Keratinocyte (primary cell): ENCODE measurements at regions not wholly inside any gene's neighbourhood (a gene's known extent, or its start where the extent isn't known, plus 50 kb on each side); places are given as distances from the start of the nearest gene placed in this dataset.

Experiments used
- DNase-seq: peaks from one replicate; pipeline ENCODE4 v3.0.0-alpha.2; 2011; ENCODE audit warnings: low read depth, missing footprints, low spot score
- FAIRE-seq: peaks from 2 replicates; lab custom pipeline; 2011; peaks lifted over from hg19 to GRCh38; lab: Jason Lieb, UNC
- H2AFZ ChIP-seq: 2 replicates; pipeline ENCODE4 v1.6.0; 2012; ENCODE audit warnings: low read length, control low read depth, inconsistent platforms; ENCODE audit not compliant: control insufficient read depth
- H3K27ac ChIP-seq: 2 replicates; pipeline ENCODE4 v1.5.1; 2011; ENCODE audit warnings: low read length; ENCODE audit not compliant: control insufficient read depth, insufficient read depth
- H3K27me3 ChIP-seq: 3 replicates; pipeline ENCODE4 v1.6.0; 2011; ENCODE audit warnings: low read length; ENCODE audit not compliant: control insufficient read depth, insufficient read depth; ENCODE audit errors: extremely low read depth
- H3K36me3 ChIP-seq, 2 experiments: 2 replicates in 1 of 2; 3 replicates in 1 of 2; pipeline ENCODE4 v1.5.1; 2011; ENCODE audit warnings: low read length in 2 of 2, mild to moderate bottlenecking in 1 of 2; ENCODE audit not compliant: control insufficient read depth in 2 of 2, insufficient read depth in 2 of 2; ENCODE audit errors: extremely low read depth in 1 of 2
- H3K4me1 ChIP-seq: 3 replicates; pipeline ENCODE4 v1.5.1; 2011; ENCODE audit warnings: low read length; ENCODE audit not compliant: control insufficient read depth, insufficient read depth; ENCODE audit errors: extremely low read depth
- H3K4me2 ChIP-seq: 3 replicates; pipeline ENCODE4 v1.6.0; 2011; ENCODE audit warnings: low read depth, low read length; ENCODE audit not compliant: control insufficient read depth, insufficient read depth; ENCODE audit errors: extremely low read depth
- H3K4me3 ChIP-seq, 3 experiments: fragments of 200-600 bp in 1 of 3; sonication (generic) in 1 of 3; 2 replicates in 2 of 3; 3 replicates in 1 of 3; pipeline ENCODE4 v1.5.1; 2011 to 2016; ENCODE audit warnings: low read length in 3 of 3, mild to moderate bottlenecking in 3 of 3, control low read depth in 2 of 3, inconsistent platforms in 1 of 3, low read depth in 1 of 3, mixed read lengths in 1 of 3, mixed run types in 1 of 3, moderate library complexity in 1 of 3; ENCODE audit not compliant: control insufficient read depth in 2 of 3, insufficient read depth in 2 of 3; ENCODE audit errors: extremely low read depth in 1 of 3
- H3K79me2 ChIP-seq: 2 replicates; pipeline ENCODE4 v1.6.0; 2012; ENCODE audit warnings: low read length; ENCODE audit not compliant: control insufficient read depth, insufficient read depth
- H3K9ac ChIP-seq: 3 replicates; pipeline ENCODE4 v1.6.0; 2011; ENCODE audit warnings: low read length; ENCODE audit not compliant: control insufficient read depth, insufficient read depth; ENCODE audit errors: extremely low read depth
- H3K9me1 ChIP-seq: 3 replicates; pipeline ENCODE4 v1.6.0; 2011; ENCODE audit warnings: low read length; ENCODE audit not compliant: control insufficient read depth, insufficient read depth; ENCODE audit errors: extremely low read depth
- H3K9me3 ChIP-seq: 2 replicates; pipeline ENCODE4 v1.5.1; 2012; ENCODE audit warnings: low read depth, low read length; ENCODE audit not compliant: control insufficient read depth
- H4K20me1 ChIP-seq: 3 replicates; pipeline ENCODE4 v1.6.0; 2011; ENCODE audit warnings: low read length; ENCODE audit not compliant: control insufficient read depth, insufficient read depth; ENCODE audit errors: extremely low read depth
- CTCF ChIP-seq, 3 experiments: IDR thresholded peaks in 1 of 3; conservative IDR thresholded peaks in 1 of 3; optimal IDR thresholded peaks in 1 of 3; 2 replicates in 2 of 3; 3 replicates in 1 of 3; pipeline versions ENCODE3 to v1.5.1; 2011; ENCODE audit warnings: low read length in 3 of 3, mild to moderate bottlenecking in 3 of 3, moderate library complexity in 2 of 3, control low read depth in 1 of 3, inconsistent platforms in 1 of 3; ENCODE audit not compliant: insufficient read depth in 2 of 3; ENCODE audit errors: extremely low read depth in 1 of 3
- EZH2 ChIP-seq: IDR thresholded peaks from one replicate; pipeline ENCODE4 v1.6.1; 2012; ENCODE audit warnings: inconsistent platforms, mild to moderate bottlenecking, low read length, moderate library complexity
- dilution Hi-C: fragments of 300-500 bp; cut with MboI; formaldehyde crosslinking; loops from one replicate; pipeline ENCODE4 v1.7.0; 2020; ENCODE audit warnings: low sequenced_read_pairs; ENCODE audit not compliant: extremely low pct_ligation_motif_present

GRCh38 chr18:59049721-59050660 is 89.7 kb upstream of the SEC11C start:
- no peaks in the 10 kb centered on the region for H3K9me3 ChIP-seq
- H3K4me3 ChIP-seq, result no peak overlapping the region
- no peak for DNase-seq
- no peak overlapping the region for H3K4me2 ChIP-seq
- TF ChIP-seq CTCF (optimal IDR thresholded peaks at IDR 0.05 in 1 of 3, IDR thresholded peaks at IDR 0.05 in 1 of 3, conservative IDR thresholded peaks at IDR 0.05 in 1 of 3; ENCODE audit: extremely low read depth in 1 of 3, insufficient read depth in 2 of 3, low read length in 3 of 3) (no peak), EZH2 (no peak)
- no peaks in the 10 kb centered on the region for H3K27me3 ChIP-seq
- H3K9me1 ChIP-seq, result no peaks in the 10 kb centered on the region
- no peak overlapping the region for H3K9ac ChIP-seq
- dilution Hi-C loops, result loop anchor here (25.0 kb wide), 1 partner anchor 263 kb away; no protein-coding TSS in a partner anchor
- no peak overlapping the region for H2AFZ ChIP-seq
- H3K27ac ChIP-seq, result no peak overlapping the region
- H3K4me1 ChIP-seq, result no peaks in the 10 kb centered on the region
- no peaks in the 10 kb centered on the region for H3K79me2 ChIP-seq
- FAIRE-seq, result no peak
- H3K36me3 ChIP-seq, result no peaks in the 10 kb centered on the region
- no peaks in the 10 kb centered on the region for H4K20me1 ChIP-seq

GRCh38 chr18:59050661-59051057 is 89.0 kb upstream of the SEC11C start:
- Histone ChIP-seq H3K9me1 (no peaks in the 10 kb centered on the region), H3K9ac (no peak overlapping the region), H3K27me3 (no peaks in the 10 kb centered on the region), H2AFZ (no peak overlapping the region), H3K9me3 (no peaks in the 10 kb centered on the region), H3K27ac (no peak overlapping the region), H4K20me1 (no peaks in the 10 kb centered on the region), H3K36me3 (no peaks in the 10 kb centered on the region), H3K4me2 (no peak overlapping the region), H3K4me1 (no peaks in the 10 kb centered on the region), H3K4me3 (no peak overlapping the region), H3K79me2 (no peaks in the 10 kb centered on the region)
- dilution Hi-C loops, result loop anchor here (25.0 kb wide), 1 partner anchor 263 kb away; no protein-coding TSS in a partner anchor
- DNase-seq (no peak), FAIRE-seq (no peak)
- no peak for TF ChIP-seq CTCF (optimal IDR thresholded peaks at IDR 0.05 in 1 of 3, IDR thresholded peaks at IDR 0.05 in 1 of 3, conservative IDR thresholded peaks at IDR 0.05 in 1 of 3; ENCODE audit: extremely low read depth in 1 of 3, insufficient read depth in 2 of 3, low read length in 3 of 3)
